PC-3 (cell line): ENCODE measurements at regions not wholly inside any gene's neighbourhood (a gene's known extent, or its start where the extent isn't known, plus 50 kb on each side); places are given as distances from the start of the nearest gene placed in this dataset.

ENCODE experiments used
- ATAC-seq: fragments of 200-7000 bp; cut with Tn5 transposase; 2 replicates; pipeline ENCODE4 v1.9.1; 2020; ENCODE audit warnings: mild to moderate bottlenecking, moderate library complexity
- BruUV-seq: library from RNA; stranded (reverse); fragments of 400-500 nt; replicated peaks from 2 replicates; lab custom pipeline; 2021; lab: Mats Ljungman, UMichigan
- CTCF ChIA-PET: fragments of 300-600 bp; sonication (Branson Sonifier 250); formaldehyde crosslinking; loops from one replicate; lab custom pipeline; 2022; ENCODE audit warnings: antibody characterized with exemption; lab: Charles Lee
- POLR2A ChIA-PET: fragments of 300-600 bp; sonication (Branson Sonifier 250); formaldehyde crosslinking; loops from one replicate; lab custom pipeline; 2022; ENCODE audit warnings: antibody characterized with exemption; ENCODE audit not compliant: unreplicated experiment; lab: Charles Lee
- DNase-seq: peaks from one replicate; pipeline ENCODE4 v3.0.0-alpha.2; 2015
- H2AFZ ChIP-seq: fragments of 300-600 bp; sonication (generic); 2 replicates; pipeline ENCODE4 v1.6.0; 2016; ENCODE audit warnings: antibody characterized with exemption, low read length
- H3F3A ChIP-seq: fragments of 300-600 bp; sonication (generic); one replicate; pipeline ENCODE4 v1.6.0; 2017; ENCODE audit warnings: antibody characterized with exemption, low read length, control low read depth, mild to moderate bottlenecking; ENCODE audit not compliant: unreplicated experiment
- H3K27ac ChIP-seq: fragments of 300-600 bp; sonication (generic); 2 replicates; pipeline ENCODE4 v1.5.1; 2016; ENCODE audit warnings: mild to moderate bottlenecking, low read length
- H3K27me3 ChIP-seq: fragments of 300-600 bp; sonication (generic); 2 replicates; pipeline ENCODE4 v1.6.1; 2016; ENCODE audit warnings: low read length, mixed read lengths
- H3K36me3 ChIP-seq: fragments of 300-600 bp; sonication (generic); 2 replicates; pipeline ENCODE4 v1.6.1; 2016; ENCODE audit warnings: low read depth, mixed run types, low read length, mixed read lengths
- H3K4me1 ChIP-seq: fragments of 300-600 bp; sonication (generic); 2 replicates; pipeline ENCODE4 v1.5.1; 2016; ENCODE audit warnings: low read length; ENCODE audit not compliant: insufficient read depth
- H3K4me2 ChIP-seq: fragments of 300-600 bp; sonication (generic); 2 replicates; pipeline ENCODE4 v1.6.0; 2016; ENCODE audit warnings: low read length
- H3K4me3 ChIP-seq: fragments of 300-600 bp; sonication (generic); 2 replicates; pipeline ENCODE4 v1.5.1; 2016; ENCODE audit warnings: mild to moderate bottlenecking, low read length, mixed read lengths
- H3K79me2 ChIP-seq: fragments of 300-600 bp; sonication (generic); 2 replicates; pipeline ENCODE4 v1.6.1; 2017; ENCODE audit warnings: low read length, mixed read lengths
- H3K9ac ChIP-seq: fragments of 300-600 bp; sonication (generic); 2 replicates; pipeline ENCODE4 v1.6.0; 2016; ENCODE audit warnings: mild to moderate bottlenecking, low read length
- H3K9me2 ChIP-seq: fragments of 300-600 bp; sonication (generic); replicated peaks from 2 replicates; pipeline ENCODE4 v1.6.1; 2016; ENCODE audit warnings: mixed run types, low read length, mixed read lengths
- H3K9me3 ChIP-seq: fragments of 300-600 bp; sonication (generic); 2 replicates; pipeline ENCODE4 v1.6.1; 2016; ENCODE audit warnings: low read length, mixed read lengths
- H4K20me1 ChIP-seq: fragments of 300-600 bp; sonication (generic); 2 replicates; pipeline ENCODE4 v1.6.1; 2016; ENCODE audit warnings: low read length, mixed read lengths
- CTCF ChIP-seq: fragments of 300-600 bp; sonication (generic); conservative IDR thresholded peaks from 2 replicates; pipeline ENCODE4 v1.5.1; 2017; ENCODE audit warnings: antibody characterized with exemption, low read depth, mild to moderate bottlenecking, low read length
- EZH2 ChIP-seq: fragments of 300-600 bp; sonication (generic); IDR thresholded peaks from one replicate; pipeline ENCODE4 v1.6.1; 2017; ENCODE audit warnings: antibody characterized with exemption, mild to moderate bottlenecking, low read length; ENCODE audit not compliant: unreplicated experiment
- EZH2phosphoT487 ChIP-seq: fragments of 300-600 bp; sonication (generic); IDR thresholded peaks from 2 replicates; pipeline ENCODE4 v1.6.1; 2018; ENCODE audit warnings: mild to moderate bottlenecking, antibody characterized with exemption, low read length, borderline replicate concordance
- intact Hi-C: fragments of 100-400 bp; cut with micrococcal nuclease; formaldehyde crosslinking; loops from 2 replicates; pipeline ENCODE4 v1.9.0; 2023

- POLR2A ChIA-PET: interaction anchor here (0.7 to 1.0 kb wide), 2 partner anchors 14 to 49 kb away, joined by 3 to 6 read pairs; no protein-coding TSS in a partner anchor
- DNase-seq: peak; percentile 61
- H3K9me2 ChIP-seq: no peaks in the 10 kb centered on the region
- peak; percentile 61 for ATAC-seq
- peak overlapping the region; percentile 72 for H3K9ac ChIP-seq
- H3K27ac ChIP-seq: peak overlapping the region; percentile 44
- no peaks in the 10 kb centered on the region for H3K79me2 ChIP-seq
- TF ChIP-seq EZH2phosphoT487: peak; percentile 32
- TF ChIP-seq CTCF: 0 out of 2 replicates have a peak, but pooled peaks have one; percentile 1
- peak; percentile 88 for TF ChIP-seq EZH2
- no peaks in the 10 kb centered on the region for H3K36me3 ChIP-seq
- BruUV-seq: TSS peak; percentile 70
- H3F3A ChIP-seq: no peaks in the 10 kb centered on the region
- H2AFZ ChIP-seq: peak overlapping the region; percentile 91
- H3K4me2 ChIP-seq: peak overlapping the region; percentile 80
- H4K20me1 ChIP-seq: no peaks in the 10 kb centered on the region
- H3K4me1 ChIP-seq: peaks cover 10% of the 10 kb centered on the region
- intact Hi-C loops: loop anchor here (1.0 to 10.0 kb wide), 6 partner anchors 108 to 1070 kb away; partner anchors contain the start of gene RRP15
- peaks cover 80% of the 10 kb centered on the region for H3K27me3 ChIP-seq
- peak overlapping the region; percentile 65 for H3K4me3 ChIP-seq
- no peaks in the 10 kb centered on the region for H3K9me3 ChIP-seq
- CTCF ChIA-PET: interaction anchor here (0.6 kb wide), 1 partner anchor 534 kb away, joined by 3 read pairs; the partner anchor contains the start of gene SPATA17
Measured at GRCh38 chr1:218164930-218165700, 120.0 kb upstream of the RRP15 start.

DNA sequence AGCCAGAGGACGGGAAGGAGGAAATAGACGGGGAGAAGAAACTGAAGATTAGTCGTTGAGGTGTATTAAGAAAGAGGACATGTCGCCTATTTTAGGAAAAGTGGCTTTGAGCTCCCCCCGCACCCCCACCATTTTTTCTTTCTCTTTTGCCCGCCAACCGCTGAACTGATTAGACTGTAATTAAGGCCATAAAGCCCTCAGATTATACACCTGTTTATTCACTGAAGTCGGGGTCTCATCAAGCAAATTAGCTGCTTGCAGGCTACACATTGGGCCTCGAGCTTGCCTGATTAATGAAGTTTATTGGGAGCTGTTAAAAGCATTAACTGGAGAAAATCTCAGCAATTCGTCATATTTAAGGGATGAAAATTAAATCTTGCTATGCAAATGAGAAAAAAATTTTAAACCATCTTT lies 119.4 kb upstream of the RRP15 start:
- H3K9ac ChIP-seq: peak overlapping the region; percentile 72
- H3K9me2 ChIP-seq: no peaks in the 10 kb centered on the region
- TSS peak; percentile 53 for BruUV-seq
- no peaks in the 10 kb centered on the region for H3K79me2 ChIP-seq
- intact Hi-C loops: loop anchor here (2.0 to 10.0 kb wide), 4 partner anchors 119 to 1071 kb away; partner anchors contain the start of gene RRP15
- H2AFZ ChIP-seq: peak overlapping the region; percentile 91
- H3K4me2 ChIP-seq: peak overlapping the region; percentile 80
- TF ChIP-seq CTCF (no peak), EZH2phosphoT487 (no peak), EZH2 (no peak)
- ATAC-seq (no peak), DNase-seq (peak; percentile 35)
- no peaks in the 10 kb centered on the region for H4K20me1 ChIP-seq
- H3K27ac ChIP-seq: peak overlapping the region; percentile 44
- POLR2A ChIA-PET: interaction anchor here (0.5 to 1.0 kb wide), 3 partner anchors 14 to 215 kb away, joined by 3 to 6 read pairs (median 5); no protein-coding TSS in a partner anchor
- H3K4me1 ChIP-seq: peaks cover 10% of the 10 kb centered on the region
- H3F3A ChIP-seq: no peaks in the 10 kb centered on the region
- CTCF ChIA-PET: interaction anchor here (0.6 kb wide), 1 partner anchor 534 kb away, joined by 3 read pairs; the partner anchor contains the start of gene SPATA17
- no peaks in the 10 kb centered on the region for H3K36me3 ChIP-seq
- H3K4me3 ChIP-seq: peak overlapping the region; percentile 65
- no peaks in the 10 kb centered on the region for H3K9me3 ChIP-seq
- H3K27me3 ChIP-seq: peaks cover 75% of the 10 kb centered on the region
